GM23338 (cell line): ENCODE measurements at regions not wholly inside any gene's neighbourhood (a gene's known extent, or its start where the extent isn't known, plus 50 kb on each side); places are given as distances from the start of the nearest gene placed in this dataset.

ENCODE experiments used
- ATAC-seq: fragments of 200-7000 bp; cut with Tn5 transposase; 3 replicates; pipeline ENCODE4 v1.9.1; 2020
- DNase-seq: peaks from one replicate; pipeline ENCODE4 v3.0.0-alpha.2; 2015; ENCODE audit warnings: low spot score
- H2AFZ ChIP-seq: fragments of 200-600 bp; sonication (generic); 2 replicates; pipeline ENCODE4 v1.8.0; 2016; ENCODE audit warnings: antibody characterized with exemption, mild to moderate bottlenecking, moderate library complexity
- H3F3A ChIP-seq: fragments of 200-600 bp; sonication (generic); replicated peaks from 2 replicates; pipeline ENCODE4 v1.8.0; 2017; ENCODE audit warnings: antibody characterized with exemption, mixed run types, low read depth
- H3K27ac ChIP-seq: fragments of 200-600 bp; sonication (generic); 2 replicates; pipeline ENCODE4 v1.6.1; 2016; ENCODE audit warnings: low read depth
- H3K27me3 ChIP-seq: fragments of 200-600 bp; sonication (generic); 2 replicates; pipeline ENCODE4 v1.8.0; 2016; ENCODE audit warnings: mild to moderate bottlenecking, mixed run types, moderate library complexity; ENCODE audit not compliant: insufficient read depth
- H3K36me3 ChIP-seq: fragments of 200-600 bp; sonication (generic); 2 replicates; pipeline ENCODE4 v1.8.0; 2016; ENCODE audit warnings: mild to moderate bottlenecking; ENCODE audit not compliant: insufficient read depth
- H3K4me1 ChIP-seq: fragments of 200-600 bp; sonication (generic); 2 replicates; pipeline ENCODE4 v1.8.0; 2016; ENCODE audit warnings: mild to moderate bottlenecking, moderate library complexity; ENCODE audit not compliant: insufficient read depth
- H3K4me2 ChIP-seq: fragments of 200-600 bp; sonication (generic); 2 replicates; pipeline ENCODE4 v1.7.1; 2017; ENCODE audit warnings: mixed run types
- H3K4me3 ChIP-seq: fragments of 200-600 bp; sonication (generic); 2 replicates; pipeline ENCODE4 v1.6.1; 2016; ENCODE audit warnings: mixed run types
- H3K79me2 ChIP-seq: fragments of 200-600 bp; sonication (generic); replicated peaks from 2 replicates; pipeline ENCODE4 v1.8.0; 2017; ENCODE audit warnings: mild to moderate bottlenecking; ENCODE audit not compliant: insufficient read depth
- H3K9me2 ChIP-seq: fragments of 200-600 bp; sonication (generic); 2 replicates; pipeline ENCODE4 v1.8.0; 2017; ENCODE audit not compliant: insufficient read depth
- H4K20me1 ChIP-seq: fragments of 200-600 bp; sonication (generic); replicated peaks from 2 replicates; pipeline ENCODE4 v1.8.0; 2017; ENCODE audit warnings: mild to moderate bottlenecking; ENCODE audit not compliant: insufficient read depth
- H3K27ac Mint-ChIP-seq: 2 replicates; pipeline ENCODE4 v1.8.0; 2020; ENCODE audit warnings: inconsistent platforms, mild to moderate bottlenecking, moderate library complexity, mixed read lengths
- H3K27me3 Mint-ChIP-seq: 3 replicates; pipeline ENCODE4 v1.8.0; 2022; ENCODE audit warnings: low read depth, mild to moderate bottlenecking, moderate library complexity, mixed read lengths, inconsistent platforms; ENCODE audit not compliant: insufficient read depth, poor library complexity
- H3K36me3 Mint-ChIP-seq: 3 replicates; pipeline ENCODE4 v1.8.0; 2021; ENCODE audit warnings: low read depth, mild to moderate bottlenecking, inconsistent platforms, moderate library complexity, mixed read lengths
- H3K4me1 Mint-ChIP-seq: 3 replicates; pipeline ENCODE4 v1.8.0; 2020; ENCODE audit warnings: mild to moderate bottlenecking, inconsistent platforms, mixed read lengths
- H3K4me3 Mint-ChIP-seq: 3 replicates; pipeline ENCODE4 v1.8.0; 2021; ENCODE audit warnings: moderate library complexity, mild to moderate bottlenecking, inconsistent platforms, mixed read lengths
- H3K9me3 Mint-ChIP-seq: 3 replicates; pipeline ENCODE4 v1.8.0; 2020; ENCODE audit warnings: moderate library complexity, mild to moderate bottlenecking, inconsistent platforms, mixed read lengths
- CREB1 ChIP-seq: fragments of 250-450 bp; sonication (Bioruptor Pico); IDR thresholded peaks from 2 replicates; pipeline ENCODE4 v1.5.0; 2020; ENCODE audit warnings: low read depth, mild to moderate bottlenecking, moderate library complexity
- CTCF ChIP-seq, 2 experiments: fragments of 200-600 bp in 1 of 2; sonication (generic) in 1 of 2; conservative IDR thresholded peaks; 2 replicates each; pipeline versions ENCODE4 v1.5.1 to v1.6.1; 2016 to 2017; ENCODE audit warnings: antibody characterized with exemption in 2 of 2, low read depth in 2 of 2, mild to moderate bottlenecking in 2 of 2, moderate library complexity in 1 of 2
- ETS1 ChIP-seq: IDR thresholded peaks from 2 replicates; pipeline ENCODE4 v1.6.1; 2016; ENCODE audit warnings: antibody characterized with exemption
- EZH2 ChIP-seq: fragments of 200-600 bp; sonication (generic); IDR thresholded peaks from one replicate; pipeline ENCODE4 v1.8.0; 2017; ENCODE audit warnings: antibody characterized with exemption, mild to moderate bottlenecking, low read depth; ENCODE audit not compliant: unreplicated experiment
- EZH2phosphoT487 ChIP-seq: fragments of 200-600 bp; sonication (generic); IDR thresholded peaks from one replicate; pipeline ENCODE4 v1.8.1; 2018; ENCODE audit warnings: antibody characterized with exemption; ENCODE audit not compliant: unreplicated experiment
- JUNB ChIP-seq: IDR thresholded peaks from one replicate; pipeline ENCODE4 v1.6.1; 2016; ENCODE audit warnings: antibody characterized with exemption; ENCODE audit not compliant: unreplicated experiment
- NANOG ChIP-seq: IDR thresholded peaks from 2 replicates; pipeline ENCODE4 v1.6.1; 2016; ENCODE audit warnings: antibody characterized with exemption, borderline replicate concordance
- POLR2AphosphoS5 ChIP-seq: IDR thresholded peaks from 2 replicates; pipeline ENCODE4 v1.6.1; 2016; ENCODE audit warnings: antibody characterized with exemption, low read depth
- REST ChIP-seq: IDR thresholded peaks from one replicate; pipeline ENCODE4 v1.6.1; 2018; ENCODE audit warnings: antibody characterized with exemption; ENCODE audit not compliant: unreplicated experiment
- STAT1 ChIP-seq: IDR thresholded peaks from one replicate; pipeline ENCODE4 v1.6.1; 2016; ENCODE audit warnings: antibody characterized with exemption; ENCODE audit not compliant: unreplicated experiment
- ZNF114 ChIP-seq: fragments of 250-450 bp; sonication (Bioruptor Pico); IDR thresholded peaks from 2 replicates; pipeline ENCODE4 v1.5.0; 2020; ENCODE audit warnings: mild to moderate bottlenecking, moderate library complexity
- ZNF331 ChIP-seq: fragments of 250-450 bp; sonication (Bioruptor Pico); IDR thresholded peaks from 2 replicates; pipeline ENCODE4 v1.5.0; 2020; ENCODE audit warnings: low read depth, mild to moderate bottlenecking, moderate library complexity
- ZNF462 ChIP-seq: fragments of 250-450 bp; sonication (Bioruptor Pico); IDR thresholded peaks from 2 replicates; pipeline ENCODE4 v1.5.0; 2020; ENCODE audit warnings: mild to moderate bottlenecking, moderate library complexity

GRCh38 chr7:25663877-25664276 is 435.6 kb upstream of the NPVF start:
- ATAC-seq (no peak), DNase-seq (no peak)
- no peaks in the 10 kb centered on the region for H3K9me2 ChIP-seq
- peaks cover 1% of the 10 kb centered on the region for H3K27me3 Mint-ChIP-seq
- H3K79me2 ChIP-seq = no peaks in the 10 kb centered on the region
- no peaks in the 10 kb centered on the region for H3K9me3 Mint-ChIP-seq
- no peak overlapping the region for H3K4me2 ChIP-seq
- H3F3A ChIP-seq = no peaks in the 10 kb centered on the region
- no peaks in the 10 kb centered on the region for H3K27me3 ChIP-seq
- no peak overlapping the region for H3K4me3 Mint-ChIP-seq
- H4K20me1 ChIP-seq = no peaks in the 10 kb centered on the region
- no peaks in the 10 kb centered on the region for H3K4me1 ChIP-seq
- H3K27ac ChIP-seq = no peak overlapping the region
- H3K36me3 Mint-ChIP-seq = no peaks in the 10 kb centered on the region
- TF ChIP-seq POLR2AphosphoS5 (no peak), STAT1 (no peak), NANOG (no peak), EZH2 (no peak), ZNF331 (CRISPR knock-in tag) (no peak), EZH2phosphoT487 (no peak), REST (no peak), ZNF114 (no peak), ETS1 (no peak), JUNB (no peak), CTCF (conservative IDR thresholded peaks at IDR 0.05; ENCODE audit: low read depth in 2 of 2) (no peak), ZNF462 (CRISPR knock-in tag) (no peak), CREB1 (no peak)
- H3K27ac Mint-ChIP-seq = no peak overlapping the region; the same call in 1 of the 2 replicates
- H3K4me1 Mint-ChIP-seq = peaks cover 12% of the 10 kb centered on the region
- H2AFZ ChIP-seq = no peak overlapping the region
- H3K4me3 ChIP-seq = no peak overlapping the region
- no peaks in the 10 kb centered on the region for H3K36me3 ChIP-seq
